ENCODE measurements at regions not wholly inside any gene's neighbourhood (a gene's known extent, or its start where the extent isn't known, plus 50 kb on each side); places are given as distances from the start of the nearest gene placed in this dataset.

DNA sequence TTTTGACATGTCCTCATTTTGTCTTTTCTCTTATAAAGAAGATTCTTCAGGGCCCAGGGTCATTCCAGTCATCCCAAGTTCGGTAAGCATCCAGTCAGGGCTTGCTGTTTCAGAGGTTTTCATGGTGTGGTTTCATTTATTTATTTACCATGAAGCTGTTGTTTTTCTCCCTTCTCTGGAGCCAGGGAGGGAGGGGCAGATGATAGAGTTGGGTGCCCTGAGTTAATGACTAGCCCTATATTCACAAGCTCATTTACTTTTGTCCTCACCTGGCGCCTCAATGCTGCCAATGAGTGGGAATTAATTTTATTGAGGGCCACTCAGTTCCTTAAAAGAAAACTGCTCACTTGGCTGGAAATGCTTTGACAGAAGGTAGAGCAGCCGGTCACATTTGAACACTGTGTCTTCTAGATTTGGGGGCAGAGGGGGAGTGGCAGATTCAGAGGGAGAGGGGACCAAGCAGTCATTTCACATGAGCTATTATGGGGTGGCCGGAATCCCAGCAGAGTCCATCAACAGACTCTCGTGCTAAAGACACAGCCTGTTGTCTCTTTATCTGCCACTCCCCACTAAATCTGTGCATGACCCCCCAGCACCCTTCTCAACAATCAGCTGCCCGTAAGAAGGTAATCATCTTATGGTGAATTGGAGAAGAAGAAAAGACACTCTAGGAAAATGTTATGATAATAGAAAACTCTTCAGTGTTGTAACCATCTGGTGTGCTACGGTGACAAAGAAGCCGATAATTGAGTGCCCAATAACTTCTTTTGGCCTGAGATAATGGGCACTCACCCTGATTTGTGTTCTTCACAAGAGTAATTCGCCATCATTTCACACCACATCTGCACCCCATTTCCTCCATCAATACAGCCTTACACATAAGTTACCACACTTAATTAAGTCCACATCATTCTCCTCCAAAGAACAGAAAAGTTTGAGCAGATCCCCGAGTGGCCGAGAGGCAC, 573.5 kb upstream of the JAG1 start:
- TF ChIP-seq CTCF (IDR thresholded peaks at IDR 0.05): no peak
- TF ChIP-seq EZH2 (IDR thresholded peaks at IDR 0.05): no peak
- TF ChIP-seq EZH2phosphoT487 (IDR thresholded peaks at IDR 0.05): no peak
